ENCODE measurements at regions not wholly inside any gene's neighbourhood (a gene's known extent, or its start where the extent isn't known, plus 50 kb on each side); places are given as distances from the start of the nearest gene placed in this dataset.

DNA sequence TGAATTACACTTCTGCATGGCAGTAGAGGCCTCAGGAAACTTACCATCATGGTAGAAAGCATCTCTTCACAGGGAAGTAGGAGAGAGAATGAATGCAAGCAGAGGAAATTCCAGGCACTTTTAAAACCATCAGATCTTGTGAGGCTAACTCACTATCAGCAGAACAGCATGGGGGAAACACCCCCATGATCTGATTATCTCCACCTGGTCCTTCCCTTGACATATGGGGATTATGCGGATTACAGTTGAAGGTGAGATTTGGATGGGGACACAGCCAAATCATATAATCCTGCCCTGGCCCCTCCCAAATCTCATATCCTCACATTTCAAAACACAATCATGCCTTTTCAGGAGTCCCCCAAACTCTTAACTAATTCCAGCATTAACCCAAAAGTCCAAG, 691.1 kb downstream of the SI start (continued):
- TF ChIP-seq, protein P1, sequence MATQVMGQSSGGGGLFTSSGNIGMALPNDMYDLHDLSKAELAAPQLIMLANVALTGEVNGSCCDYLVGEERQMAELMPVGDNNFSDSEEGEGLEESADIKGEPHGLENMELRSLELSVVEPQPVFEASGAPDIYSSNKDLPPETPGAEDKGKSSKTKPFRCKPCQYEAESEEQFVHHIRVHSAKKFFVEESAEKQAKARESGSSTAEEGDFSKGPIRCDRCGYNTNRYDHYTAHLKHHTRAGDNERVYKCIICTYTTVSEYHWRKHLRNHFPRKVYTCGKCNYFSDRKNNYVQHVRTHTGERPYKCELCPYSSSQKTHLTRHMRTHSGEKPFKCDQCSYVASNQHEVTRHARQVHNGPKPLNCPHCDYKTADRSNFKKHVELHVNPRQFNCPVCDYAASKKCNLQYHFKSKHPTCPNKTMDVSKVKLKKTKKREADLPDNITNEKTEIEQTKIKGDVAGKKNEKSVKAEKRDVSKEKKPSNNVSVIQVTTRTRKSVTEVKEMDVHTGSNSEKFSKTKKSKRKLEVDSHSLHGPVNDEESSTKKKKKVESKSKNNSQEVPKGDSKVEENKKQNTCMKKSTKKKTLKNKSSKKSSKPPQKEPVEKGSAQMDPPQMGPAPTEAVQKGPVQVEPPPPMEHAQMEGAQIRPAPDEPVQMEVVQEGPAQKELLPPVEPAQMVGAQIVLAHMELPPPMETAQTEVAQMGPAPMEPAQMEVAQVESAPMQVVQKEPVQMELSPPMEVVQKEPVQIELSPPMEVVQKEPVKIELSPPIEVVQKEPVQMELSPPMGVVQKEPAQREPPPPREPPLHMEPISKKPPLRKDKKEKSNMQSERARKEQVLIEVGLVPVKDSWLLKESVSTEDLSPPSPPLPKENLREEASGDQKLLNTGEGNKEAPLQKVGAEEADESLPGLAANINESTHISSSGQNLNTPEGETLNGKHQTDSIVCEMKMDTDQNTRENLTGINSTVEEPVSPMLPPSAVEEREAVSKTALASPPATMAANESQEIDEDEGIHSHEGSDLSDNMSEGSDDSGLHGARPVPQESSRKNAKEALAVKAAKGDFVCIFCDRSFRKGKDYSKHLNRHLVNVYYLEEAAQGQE (IDR thresholded peaks at IDR 0.05), result no peak
- no peak for TF ChIP-seq RAD21 (conservative IDR thresholded peaks at IDR 0.05 in 1 of 2, IDR thresholded peaks at IDR 0.05 in 1 of 2)

DNA sequence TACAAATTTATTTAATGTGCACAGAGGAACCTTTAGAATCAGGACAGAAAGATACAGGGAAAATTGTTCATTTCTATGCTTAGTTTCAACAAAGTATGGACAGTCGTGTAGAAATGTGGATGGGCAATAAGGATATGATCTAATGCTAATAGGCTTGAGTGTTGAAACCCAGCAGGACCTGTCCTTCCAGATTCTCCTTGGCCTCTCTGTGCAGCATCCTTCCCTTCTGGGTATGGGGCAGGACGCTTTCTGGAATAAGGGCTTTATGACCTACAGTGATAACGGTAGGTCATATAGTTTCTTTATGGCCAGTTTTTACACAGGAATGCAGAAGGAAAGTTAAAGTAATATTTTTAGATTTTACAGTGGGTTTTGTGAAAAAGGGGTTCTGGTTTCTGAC, 698.1 kb downstream of the SI start:
- no peaks in the 10 kb centered on the region for H3K4me1 ChIP-seq
- no peak overlapping the region for H3K27ac ChIP-seq
- FAIRE-seq (no peak), DNase-seq (ENCODE audit: low read depth in 1 of 2, low spot score in 1 of 2) (no peak), ATAC-seq (no peak)
- H3K9me3 ChIP-seq, result no peaks in the 10 kb centered on the region
- no peak overlapping the region for H3K4me2 ChIP-seq
- 70% methylated on average over 3 of the region's 3 CpGs for WGBS (ENCODE audit: missing lambda C conversion rate)
- POLR2A ChIA-PET, result no interaction called here
- TF ChIP-seq, protein P1 (IDR thresholded peaks at IDR 0.05), result no peak
- TF ChIP-seq FOXS1 (CRISPR knock-in tag; IDR thresholded peaks at IDR 0.05) (no peak), JUNB (IDR thresholded peaks at IDR 0.05) (no peak), RAD21 (conservative IDR thresholded peaks at IDR 0.05 in 1 of 2, IDR thresholded peaks at IDR 0.05 in 1 of 2) (no peak)
- H3K4me3 ChIP-seq, result no peak overlapping the region
- CTCF ChIA-PET, result no interaction called here

GRCh38 chr3:164377466-164377865, 700.8 kb downstream of the SI start:
- CTCF ChIA-PET, result no interaction called here
- DNase-seq (ENCODE audit: low read depth in 1 of 2, low spot score in 1 of 2) (no peak), FAIRE-seq (no peak), ATAC-seq (no peak)
- no peak overlapping the region for H3K4me2 ChIP-seq
- TF ChIP-seq, protein P2, sequence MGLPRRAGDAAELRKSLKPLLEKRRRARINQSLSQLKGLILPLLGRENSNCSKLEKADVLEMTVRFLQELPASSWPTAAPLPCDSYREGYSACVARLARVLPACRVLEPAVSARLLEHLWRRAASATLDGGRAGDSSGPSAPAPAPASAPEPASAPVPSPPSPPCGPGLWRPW (IDR thresholded peaks at IDR 0.05), result no peak
- TF ChIP-seq, protein P3, sequence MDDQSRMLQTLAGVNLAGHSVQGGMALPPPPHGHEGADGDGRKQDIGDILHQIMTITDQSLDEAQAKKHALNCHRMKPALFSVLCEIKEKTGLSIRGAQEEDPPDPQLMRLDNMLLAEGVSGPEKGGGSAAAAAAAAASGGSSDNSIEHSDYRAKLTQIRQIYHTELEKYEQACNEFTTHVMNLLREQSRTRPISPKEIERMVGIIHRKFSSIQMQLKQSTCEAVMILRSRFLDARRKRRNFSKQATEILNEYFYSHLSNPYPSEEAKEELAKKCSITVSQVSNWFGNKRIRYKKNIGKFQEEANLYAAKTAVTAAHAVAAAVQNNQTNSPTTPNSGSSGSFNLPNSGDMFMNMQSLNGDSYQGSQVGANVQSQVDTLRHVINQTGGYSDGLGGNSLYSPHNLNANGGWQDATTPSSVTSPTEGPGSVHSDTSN (IDR thresholded peaks at IDR 0.05), result no peak
- no peak for TF ChIP-seq PHF8 (IDR thresholded peaks at IDR 0.05; ENCODE audit: borderline replicate concordance, low read depth)
- no peak for TF ChIP-seq NFE2L2 (conservative IDR thresholded peaks at IDR 0.05; ENCODE audit: low read length)
- no peak for TF ChIP-seq EHF (CRISPR knock-in tag; IDR thresholded peaks at IDR 0.05)
- no peak for TF ChIP-seq CHD4 (IDR thresholded peaks at IDR 0.05; ENCODE audit: borderline replicate concordance)
- no peak for TF ChIP-seq ELK1 (IDR thresholded peaks at IDR 0.05; ENCODE audit: low read depth, low read length)
- TF ChIP-seq GATA3 (IDR thresholded peaks at IDR 0.05; ENCODE audit: borderline replicate concordance), result no peak
- no peak for TF ChIP-seq ZNF302 (CRISPR knock-in tag; IDR thresholded peaks at IDR 0.05)
- no peaks in the 10 kb centered on the region for H3K9me3 ChIP-seq
- H3K4me3 ChIP-seq, result no peak overlapping the region
- no peak overlapping the region for H3K27ac ChIP-seq
- 45% methylated on average over 2 of the region's 2 CpGs for WGBS (ENCODE audit: missing lambda C conversion rate)
- H3K4me1 ChIP-seq, result no peaks in the 10 kb centered on the region
- POLR2A ChIA-PET, result no interaction called here

Data from A549 (cell line).